CD4-positive, alpha-beta T cell (primary cell): ENCODE measurements at regions not wholly inside any gene's neighbourhood (a gene's known extent, or its start where the extent isn't known, plus 50 kb on each side); places are given as distances from the start of the nearest gene placed in this dataset.

Experiments
- ATAC-seq: fragments of 200-7000 bp; cut with Tn5 transposase; one replicate; pipeline ENCODE4 v1.10.0; 2022; ENCODE audit warnings: mild to moderate bottlenecking; ENCODE audit not compliant: poor library complexity
- CTCF ChIA-PET: fragments of 350-600 bp; sonication (Branson Sonifier 250); formaldehyde crosslinking; loops from one replicate; lab custom pipeline; 2021; ENCODE audit warnings: antibody characterized with exemption, inconsistent platforms; lab: Charles Lee
- POLR2A ChIA-PET: fragments of 350-600 bp; sonication (Branson Sonifier 250); formaldehyde crosslinking; loops from one replicate; lab custom pipeline; 2021; ENCODE audit warnings: antibody characterized with exemption, inconsistent platforms; lab: Charles Lee
- DNase-seq, 14 experiments: peaks; one replicate each; pipeline ENCODE4 v3.0.0-alpha.2; 2013 to 2020; ENCODE audit warnings: mixed read lengths in 2 of 14
- H3K27ac ChIP-seq, 2 donors: one replicate each; pipeline versions ENCODE4 v1.5.1 to v1.7.0; 2013; ENCODE audit warnings: low read length in 2 of 2, low read depth in 1 of 2, mild to moderate bottlenecking in 1 of 2
- H3K27me3 ChIP-seq, 2 experiments: 1 replicate in 1 of 2; 2 replicates in 1 of 2; pipeline versions ENCODE4 v1.6.1 to v1.7.0; 2013; ENCODE audit warnings: low read length in 2 of 2, control low read depth in 1 of 2, mild to moderate bottlenecking in 1 of 2, moderate library complexity in 1 of 2; ENCODE audit not compliant: insufficient read depth in 2 of 2, control insufficient read depth in 1 of 2
- H3K36me3 ChIP-seq: one replicate; pipeline ENCODE4 v1.6.1; 2013; ENCODE audit warnings: low read length, control low read depth; ENCODE audit not compliant: insufficient read depth
- H3K4me1 ChIP-seq: one replicate; pipeline ENCODE4 v1.6.1; 2013; ENCODE audit warnings: low read length, control low read depth; ENCODE audit not compliant: insufficient read depth
- H3K4me3 ChIP-seq: one replicate; pipeline ENCODE4 v1.5.1; 2013; ENCODE audit warnings: mild to moderate bottlenecking, low read length, moderate library complexity
- H3K9me3 ChIP-seq, 2 experiments: 1 replicate in 1 of 2; 2 replicates in 1 of 2; pipeline versions ENCODE4 v1.6.1 to v1.7.0; 2013; ENCODE audit warnings: low read length in 2 of 2, mild to moderate bottlenecking in 2 of 2, control low read depth in 1 of 2, moderate library complexity in 1 of 2; ENCODE audit not compliant: control insufficient read depth in 1 of 2, insufficient read depth in 1 of 2
- H3K27ac Mint-ChIP-seq: one replicate; pipeline ENCODE4 v1.8.0; 2020; ENCODE audit warnings: mixed read lengths
- H3K27me3 Mint-ChIP-seq: one replicate; pipeline ENCODE4 v1.8.0; 2021; ENCODE audit warnings: mixed read lengths
- H3K36me3 Mint-ChIP-seq: one replicate; pipeline ENCODE4 v1.8.0; 2021; ENCODE audit warnings: low read depth, mixed read lengths
- H3K4me1 Mint-ChIP-seq: one replicate; pipeline ENCODE4 v1.8.0; 2021; ENCODE audit warnings: low read depth, mixed read lengths
- H3K4me3 Mint-ChIP-seq: one replicate; pipeline ENCODE4 v1.8.0; 2020; ENCODE audit warnings: mild to moderate bottlenecking, mixed read lengths
- H3K9me3 Mint-ChIP-seq: one replicate; pipeline ENCODE4 v1.8.0; 2020; ENCODE audit warnings: mixed read lengths
- intact Hi-C, 2 experiments: fragments of 100-400 bp; cut with DNase I in 1 of 2; cut with micrococcal nuclease in 1 of 2; formaldehyde crosslinking; loops; one replicate each; pipeline versions ENCODE4 v1.15.1 to v1.9.0; 2023 to 2025; cut with DNase I, micrococcal nuclease
- TF ChIP-seq, protein P1 (sequence below): fragments of 200-600 bp; IDR thresholded peaks from one replicate; pipeline ENCODE4 v1.8.0; 2022; ENCODE audit warnings: antibody characterized with exemption, mild to moderate bottlenecking

GRCh38 chr13:99698816-99699099, 197.5 kb downstream of the TM9SF2 start:
- no peaks in the 10 kb centered on the region for H3K9me3 ChIP-seq
- Mint-ChIP-seq H3K27me3 (no peaks in the 10 kb centered on the region), H3K9me3 (no peaks in the 10 kb centered on the region), H3K4me3 (no peak overlapping the region), H3K36me3 (no peaks in the 10 kb centered on the region), H3K27ac (no peak overlapping the region), H3K4me1 (no peaks in the 10 kb centered on the region)
- TF ChIP-seq, protein P1, sequence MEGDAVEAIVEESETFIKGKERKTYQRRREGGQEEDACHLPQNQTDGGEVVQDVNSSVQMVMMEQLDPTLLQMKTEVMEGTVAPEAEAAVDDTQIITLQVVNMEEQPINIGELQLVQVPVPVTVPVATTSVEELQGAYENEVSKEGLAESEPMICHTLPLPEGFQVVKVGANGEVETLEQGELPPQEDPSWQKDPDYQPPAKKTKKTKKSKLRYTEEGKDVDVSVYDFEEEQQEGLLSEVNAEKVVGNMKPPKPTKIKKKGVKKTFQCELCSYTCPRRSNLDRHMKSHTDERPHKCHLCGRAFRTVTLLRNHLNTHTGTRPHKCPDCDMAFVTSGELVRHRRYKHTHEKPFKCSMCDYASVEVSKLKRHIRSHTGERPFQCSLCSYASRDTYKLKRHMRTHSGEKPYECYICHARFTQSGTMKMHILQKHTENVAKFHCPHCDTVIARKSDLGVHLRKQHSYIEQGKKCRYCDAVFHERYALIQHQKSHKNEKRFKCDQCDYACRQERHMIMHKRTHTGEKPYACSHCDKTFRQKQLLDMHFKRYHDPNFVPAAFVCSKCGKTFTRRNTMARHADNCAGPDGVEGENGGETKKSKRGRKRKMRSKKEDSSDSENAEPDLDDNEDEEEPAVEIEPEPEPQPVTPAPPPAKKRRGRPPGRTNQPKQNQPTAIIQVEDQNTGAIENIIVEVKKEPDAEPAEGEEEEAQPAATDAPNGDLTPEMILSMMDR, result no peak
- H3K36me3 ChIP-seq, result no peaks in the 10 kb centered on the region
- no peaks in the 10 kb centered on the region for H3K4me1 ChIP-seq
- no peaks in the 10 kb centered on the region for H3K27me3 ChIP-seq
- no peak for ATAC-seq
- ChIA-PET POLR2A (no interaction called here), CTCF (no interaction called here)
- intact Hi-C loops, result no loop called here
- H3K27ac ChIP-seq, result no peak overlapping the region
- no peak for DNase-seq
- H3K4me3 ChIP-seq, result no peak overlapping the region

DNA sequence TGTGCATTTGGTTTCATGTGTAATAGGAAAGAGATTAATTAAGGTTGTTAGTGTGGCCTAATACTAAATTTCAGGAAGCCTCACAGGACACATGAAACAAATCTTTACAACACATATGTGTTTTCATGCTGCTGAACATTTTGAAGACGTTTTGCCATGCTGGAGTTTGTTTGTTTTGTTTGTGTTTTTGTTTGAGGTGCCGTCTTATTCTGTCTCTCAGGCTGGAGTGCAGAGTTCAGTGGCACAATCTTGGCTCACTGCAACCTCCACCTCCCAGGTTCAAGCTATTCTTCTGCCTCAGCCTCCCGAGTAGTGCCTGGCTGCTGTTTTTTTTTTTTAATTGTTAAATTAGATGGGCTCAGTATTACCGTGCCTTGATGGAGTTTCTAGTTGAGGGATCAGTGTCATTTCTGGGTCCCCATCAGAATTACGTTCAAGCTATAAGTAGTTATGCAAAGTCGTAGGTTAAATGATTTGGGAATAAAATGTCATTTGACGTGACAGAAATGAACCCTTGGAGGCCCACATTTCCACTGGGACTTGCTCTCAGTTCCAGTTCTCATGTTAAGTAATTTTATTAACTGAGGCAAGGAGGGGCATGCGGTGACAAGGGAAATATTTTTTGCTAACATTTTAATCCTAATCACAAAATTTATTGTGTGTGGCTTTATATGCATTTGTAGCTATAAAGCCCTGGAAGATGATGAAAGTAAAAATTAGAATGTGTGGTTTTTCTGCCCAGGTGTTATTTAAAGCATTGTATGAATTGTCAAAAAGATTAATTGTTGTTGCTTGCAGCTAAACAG, 196.9 kb downstream of the TM9SF2 start:
- Mint-ChIP-seq H3K9me3 (no peaks in the 10 kb centered on the region), H3K4me1 (no peaks in the 10 kb centered on the region), H3K27me3 (no peaks in the 10 kb centered on the region), H3K36me3 (no peaks in the 10 kb centered on the region), H3K27ac (no peak overlapping the region), H3K4me3 (no peak overlapping the region)
- no peak for ATAC-seq
- TF ChIP-seq, protein P1, result no peak
- Histone ChIP-seq H3K4me1 (no peaks in the 10 kb centered on the region), H3K9me3 (no peaks in the 10 kb centered on the region), H3K4me3 (no peak overlapping the region), H3K27me3 (no peaks in the 10 kb centered on the region), H3K36me3 (no peaks in the 10 kb centered on the region), H3K27ac (no peak overlapping the region)
- ChIA-PET POLR2A (no interaction called here), CTCF (no interaction called here)
- DNase-seq, result no peak
- intact Hi-C loops, result no loop called here

- Histone ChIP-seq H3K27me3 (no peaks in the 10 kb centered on the region), H3K9me3 (no peaks in the 10 kb centered on the region), H3K4me1 (no peaks in the 10 kb centered on the region), H3K4me3 (no peak overlapping the region), H3K36me3 (no peaks in the 10 kb centered on the region), H3K27ac (no peak overlapping the region)
- intact Hi-C loops, result no loop called here
- H3K27me3 Mint-ChIP-seq, result no peaks in the 10 kb centered on the region
- no peaks in the 10 kb centered on the region for H3K36me3 Mint-ChIP-seq
- no peak overlapping the region for H3K4me3 Mint-ChIP-seq
- H3K27ac Mint-ChIP-seq, result no peak overlapping the region
- no peaks in the 10 kb centered on the region for H3K9me3 Mint-ChIP-seq
- TF ChIP-seq, protein P1, result no peak
- ChIA-PET CTCF (no interaction called here), POLR2A (no interaction called here)
- no peaks in the 10 kb centered on the region for H3K4me1 Mint-ChIP-seq
- no peak for ATAC-seq
- DNase-seq, result no peak
Observed at GRCh38 chr13:99695857-99696256, 194.6 kb downstream of the TM9SF2 start.
